K562 (cell line): ENCODE measurements at regions not wholly inside any gene's neighbourhood (a gene's known extent, or its start where the extent isn't known, plus 50 kb on each side); places are given as distances from the start of the nearest gene placed in this dataset.

Experiments
- BDP1 ChIP-seq: IDR thresholded peaks from 3 replicates; pipeline ENCODE4 v1.6.1; 2011; ENCODE audit not compliant: insufficient read length, insufficient read depth
- MAFK ChIP-seq: IDR thresholded peaks from 2 replicates; pipeline ENCODE4 v1.6.1; 2011; ENCODE audit warnings: low read length, improper control_type of control experiment
- MYC ChIP-seq, 2 experiments: fragments of 250-450 bp in 1 of 2; sonication (Bioruptor Pico) in 1 of 2; IDR thresholded peaks; 2 replicates each; pipeline versions ENCODE4 v1.5.1 to v1.6.1; 2012 to 2021; ENCODE audit warnings: low read depth in 2 of 2, borderline replicate concordance in 1 of 2, improper control_type of control experiment in 1 of 2, low read length in 1 of 2, mild to moderate bottlenecking in 1 of 2, moderate library complexity in 1 of 2
- NFRKB ChIP-seq: fragments of 450-650 bp; IDR thresholded peaks from 2 replicates; pipeline ENCODE4 v1.6.1; 2016; ENCODE audit warnings: low read depth
- OTX1 ChIP-seq: fragments of 450-650 bp; formaldehyde crosslinking; IDR thresholded peaks from 2 replicates; pipeline ENCODE4 v1.4.0; 2022; ENCODE audit warnings: mild to moderate bottlenecking
- PTBP1 ChIP-seq: fragments of 200-400 bp; formaldehyde crosslinking; IDR thresholded peaks from 2 replicates; pipeline ENCODE4 v1.6.1; 2017; ENCODE audit warnings: low read depth, low read length
- RNF2 ChIP-seq: sonication (generic); IDR thresholded peaks from 2 replicates; pipeline ENCODE4 v1.6.1; 2016
- TSC22D4 ChIP-seq: fragments of 450-650 bp; IDR thresholded peaks from 2 replicates; pipeline ENCODE4 v1.6.1; 2016; ENCODE audit warnings: missing genetic modification characterization, missing biosample characterization, control low read depth
- XRCC5 ChIP-seq: fragments of 200-400 bp; formaldehyde crosslinking; IDR thresholded peaks from 2 replicates; pipeline ENCODE4 v1.6.1; 2017; ENCODE audit warnings: low read depth, mild to moderate bottlenecking, low read length
- TF ChIP-seq, protein P1 (sequence below): fragments of 200-600 bp; sonication (generic); IDR thresholded peaks from one replicate; pipeline ENCODE4 v1.6.1; 2012; ENCODE audit warnings: mild to moderate bottlenecking, low read depth, low read length, inconsistent platforms
- TF ChIP-seq, protein P2 (sequence below): sonication (generic); formaldehyde crosslinking; IDR thresholded peaks from 2 replicates; pipeline ENCODE4 v1.8.0; 2022; ENCODE audit warnings: mild to moderate bottlenecking, missing genetic modification reagents
- TF ChIP-seq, protein P3 (sequence below): fragments of 250-450 bp; sonication (Bioruptor Pico); IDR thresholded peaks from 2 replicates; pipeline ENCODE4 v1.5.0; 2020; ENCODE audit warnings: mild to moderate bottlenecking
- TF ChIP-seq, protein P4 (sequence below), 2 experiments: fragments of 200-800 bp in 1 of 2; sonication (Bioruptor generic) in 1 of 2; sonication (generic) in 1 of 2; formaldehyde crosslinking in 1 of 2; IDR thresholded peaks in 1 of 2; conservative IDR thresholded peaks in 1 of 2; 2 replicates each; pipeline versions ENCODE4 v1.5.0 to v1.6.1; 2016 to 2020; ENCODE audit warnings: missing compliant biosample characterization in 1 of 2, missing genetic modification characterization in 1 of 2, missing genetic modification reagents in 1 of 2

DNA sequence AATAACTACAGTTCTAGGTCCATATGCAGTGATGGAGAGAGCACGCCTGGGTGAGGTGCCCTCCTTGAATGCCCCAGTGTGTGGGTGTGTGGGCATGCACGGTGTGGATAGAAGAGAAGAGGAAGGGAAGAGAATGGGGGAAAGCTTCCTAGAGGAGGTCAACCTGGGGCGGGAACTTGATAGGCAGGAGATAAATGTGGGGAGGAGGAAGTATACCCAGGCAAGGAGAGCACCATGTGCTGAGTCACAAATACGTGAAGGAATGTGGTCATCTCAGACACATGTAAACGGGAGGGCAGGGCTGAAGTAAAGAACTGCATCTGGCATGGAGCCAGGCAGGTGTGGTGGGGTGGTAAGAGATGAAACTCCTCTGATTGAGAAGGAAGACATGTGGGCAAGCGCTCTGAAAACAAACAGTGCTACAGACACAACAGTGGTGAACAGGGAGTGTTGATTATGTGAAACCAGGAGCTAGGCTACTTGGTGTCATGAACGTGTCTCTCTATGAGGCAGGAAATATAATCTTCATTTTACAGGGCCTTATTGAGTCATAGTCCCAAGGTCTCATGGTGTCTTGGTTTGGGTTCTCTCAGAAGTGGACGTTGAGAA is 61.5 kb upstream of the EED start (continued):
- TF ChIP-seq, protein P1, sequence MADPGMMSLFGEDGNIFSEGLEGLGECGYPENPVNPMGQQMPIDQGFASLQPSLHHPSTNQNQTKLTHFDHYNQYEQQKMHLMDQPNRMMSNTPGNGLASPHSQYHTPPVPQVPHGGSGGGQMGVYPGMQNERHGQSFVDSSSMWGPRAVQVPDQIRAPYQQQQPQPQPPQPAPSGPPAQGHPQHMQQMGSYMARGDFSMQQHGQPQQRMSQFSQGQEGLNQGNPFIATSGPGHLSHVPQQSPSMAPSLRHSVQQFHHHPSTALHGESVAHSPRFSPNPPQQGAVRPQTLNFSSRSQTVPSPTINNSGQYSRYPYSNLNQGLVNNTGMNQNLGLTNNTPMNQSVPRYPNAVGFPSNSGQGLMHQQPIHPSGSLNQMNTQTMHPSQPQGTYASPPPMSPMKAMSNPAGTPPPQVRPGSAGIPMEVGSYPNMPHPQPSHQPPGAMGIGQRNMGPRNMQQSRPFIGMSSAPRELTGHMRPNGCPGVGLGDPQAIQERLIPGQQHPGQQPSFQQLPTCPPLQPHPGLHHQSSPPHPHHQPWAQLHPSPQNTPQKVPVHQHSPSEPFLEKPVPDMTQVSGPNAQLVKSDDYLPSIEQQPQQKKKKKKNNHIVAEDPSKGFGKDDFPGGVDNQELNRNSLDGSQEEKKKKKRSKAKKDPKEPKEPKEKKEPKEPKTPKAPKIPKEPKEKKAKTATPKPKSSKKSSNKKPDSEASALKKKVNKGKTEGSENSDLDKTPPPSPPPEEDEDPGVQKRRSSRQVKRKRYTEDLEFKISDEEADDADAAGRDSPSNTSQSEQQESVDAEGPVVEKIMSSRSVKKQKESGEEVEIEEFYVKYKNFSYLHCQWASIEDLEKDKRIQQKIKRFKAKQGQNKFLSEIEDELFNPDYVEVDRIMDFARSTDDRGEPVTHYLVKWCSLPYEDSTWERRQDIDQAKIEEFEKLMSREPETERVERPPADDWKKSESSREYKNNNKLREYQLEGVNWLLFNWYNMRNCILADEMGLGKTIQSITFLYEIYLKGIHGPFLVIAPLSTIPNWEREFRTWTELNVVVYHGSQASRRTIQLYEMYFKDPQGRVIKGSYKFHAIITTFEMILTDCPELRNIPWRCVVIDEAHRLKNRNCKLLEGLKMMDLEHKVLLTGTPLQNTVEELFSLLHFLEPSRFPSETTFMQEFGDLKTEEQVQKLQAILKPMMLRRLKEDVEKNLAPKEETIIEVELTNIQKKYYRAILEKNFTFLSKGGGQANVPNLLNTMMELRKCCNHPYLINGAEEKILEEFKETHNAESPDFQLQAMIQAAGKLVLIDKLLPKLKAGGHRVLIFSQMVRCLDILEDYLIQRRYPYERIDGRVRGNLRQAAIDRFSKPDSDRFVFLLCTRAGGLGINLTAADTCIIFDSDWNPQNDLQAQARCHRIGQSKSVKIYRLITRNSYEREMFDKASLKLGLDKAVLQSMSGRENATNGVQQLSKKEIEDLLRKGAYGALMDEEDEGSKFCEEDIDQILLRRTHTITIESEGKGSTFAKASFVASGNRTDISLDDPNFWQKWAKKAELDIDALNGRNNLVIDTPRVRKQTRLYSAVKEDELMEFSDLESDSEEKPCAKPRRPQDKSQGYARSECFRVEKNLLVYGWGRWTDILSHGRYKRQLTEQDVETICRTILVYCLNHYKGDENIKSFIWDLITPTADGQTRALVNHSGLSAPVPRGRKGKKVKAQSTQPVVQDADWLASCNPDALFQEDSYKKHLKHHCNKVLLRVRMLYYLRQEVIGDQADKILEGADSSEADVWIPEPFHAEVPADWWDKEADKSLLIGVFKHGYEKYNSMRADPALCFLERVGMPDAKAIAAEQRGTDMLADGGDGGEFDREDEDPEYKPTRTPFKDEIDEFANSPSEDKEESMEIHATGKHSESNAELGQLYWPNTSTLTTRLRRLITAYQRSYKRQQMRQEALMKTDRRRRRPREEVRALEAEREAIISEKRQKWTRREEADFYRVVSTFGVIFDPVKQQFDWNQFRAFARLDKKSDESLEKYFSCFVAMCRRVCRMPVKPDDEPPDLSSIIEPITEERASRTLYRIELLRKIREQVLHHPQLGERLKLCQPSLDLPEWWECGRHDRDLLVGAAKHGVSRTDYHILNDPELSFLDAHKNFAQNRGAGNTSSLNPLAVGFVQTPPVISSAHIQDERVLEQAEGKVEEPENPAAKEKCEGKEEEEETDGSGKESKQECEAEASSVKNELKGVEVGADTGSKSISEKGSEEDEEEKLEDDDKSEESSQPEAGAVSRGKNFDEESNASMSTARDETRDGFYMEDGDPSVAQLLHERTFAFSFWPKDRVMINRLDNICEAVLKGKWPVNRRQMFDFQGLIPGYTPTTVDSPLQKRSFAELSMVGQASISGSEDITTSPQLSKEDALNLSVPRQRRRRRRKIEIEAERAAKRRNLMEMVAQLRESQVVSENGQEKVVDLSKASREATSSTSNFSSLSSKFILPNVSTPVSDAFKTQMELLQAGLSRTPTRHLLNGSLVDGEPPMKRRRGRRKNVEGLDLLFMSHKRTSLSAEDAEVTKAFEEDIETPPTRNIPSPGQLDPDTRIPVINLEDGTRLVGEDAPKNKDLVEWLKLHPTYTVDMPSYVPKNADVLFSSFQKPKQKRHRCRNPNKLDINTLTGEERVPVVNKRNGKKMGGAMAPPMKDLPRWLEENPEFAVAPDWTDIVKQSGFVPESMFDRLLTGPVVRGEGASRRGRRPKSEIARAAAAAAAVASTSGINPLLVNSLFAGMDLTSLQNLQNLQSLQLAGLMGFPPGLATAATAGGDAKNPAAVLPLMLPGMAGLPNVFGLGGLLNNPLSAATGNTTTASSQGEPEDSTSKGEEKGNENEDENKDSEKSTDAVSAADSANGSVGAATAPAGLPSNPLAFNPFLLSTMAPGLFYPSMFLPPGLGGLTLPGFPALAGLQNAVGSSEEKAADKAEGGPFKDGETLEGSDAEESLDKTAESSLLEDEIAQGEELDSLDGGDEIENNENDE: no peak
- TF ChIP-seq BDP1 (no peak), TSC22D4 (no peak), NFRKB (peak; percentile 89; the same call in 1 of the 2 replicates), MAFK (peak; percentile 82), RNF2 (peak; percentile 75), MYC (IDR thresholded peaks at IDR 0.05; ENCODE audit: low read depth, low read length) (peak; percentile 91), MYC (CRISPR knock-in tag; IDR thresholded peaks at IDR 0.05; ENCODE audit: borderline replicate concordance, low read depth) (no peak), PTBP1 (no peak), XRCC5 (no peak), OTX1 (CRISPR knock-in tag) (peak; percentile 80)
- TF ChIP-seq, protein P2, sequence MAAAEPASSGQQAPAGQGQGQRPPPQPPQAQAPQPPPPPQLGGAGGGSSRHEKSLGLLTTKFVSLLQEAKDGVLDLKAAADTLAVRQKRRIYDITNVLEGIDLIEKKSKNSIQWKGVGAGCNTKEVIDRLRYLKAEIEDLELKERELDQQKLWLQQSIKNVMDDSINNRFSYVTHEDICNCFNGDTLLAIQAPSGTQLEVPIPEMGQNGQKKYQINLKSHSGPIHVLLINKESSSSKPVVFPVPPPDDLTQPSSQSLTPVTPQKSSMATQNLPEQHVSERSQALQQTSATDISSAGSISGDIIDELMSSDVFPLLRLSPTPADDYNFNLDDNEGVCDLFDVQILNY (CRISPR knock-in tag): no peak
- TF ChIP-seq, protein P3, sequence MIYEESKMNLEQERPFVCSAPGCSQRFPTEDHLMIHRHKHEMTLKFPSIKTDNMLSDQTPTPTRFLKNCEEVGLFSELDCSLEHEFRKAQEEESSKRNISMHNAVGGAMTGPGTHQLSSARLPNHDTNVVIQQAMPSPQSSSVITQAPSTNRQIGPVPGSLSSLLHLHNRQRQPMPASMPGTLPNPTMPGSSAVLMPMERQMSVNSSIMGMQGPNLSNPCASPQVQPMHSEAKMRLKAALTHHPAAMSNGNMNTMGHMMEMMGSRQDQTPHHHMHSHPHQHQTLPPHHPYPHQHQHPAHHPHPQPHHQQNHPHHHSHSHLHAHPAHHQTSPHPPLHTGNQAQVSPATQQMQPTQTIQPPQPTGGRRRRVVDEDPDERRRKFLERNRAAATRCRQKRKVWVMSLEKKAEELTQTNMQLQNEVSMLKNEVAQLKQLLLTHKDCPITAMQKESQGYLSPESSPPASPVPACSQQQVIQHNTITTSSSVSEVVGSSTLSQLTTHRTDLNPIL: no peak
- TF ChIP-seq, protein P4, sequence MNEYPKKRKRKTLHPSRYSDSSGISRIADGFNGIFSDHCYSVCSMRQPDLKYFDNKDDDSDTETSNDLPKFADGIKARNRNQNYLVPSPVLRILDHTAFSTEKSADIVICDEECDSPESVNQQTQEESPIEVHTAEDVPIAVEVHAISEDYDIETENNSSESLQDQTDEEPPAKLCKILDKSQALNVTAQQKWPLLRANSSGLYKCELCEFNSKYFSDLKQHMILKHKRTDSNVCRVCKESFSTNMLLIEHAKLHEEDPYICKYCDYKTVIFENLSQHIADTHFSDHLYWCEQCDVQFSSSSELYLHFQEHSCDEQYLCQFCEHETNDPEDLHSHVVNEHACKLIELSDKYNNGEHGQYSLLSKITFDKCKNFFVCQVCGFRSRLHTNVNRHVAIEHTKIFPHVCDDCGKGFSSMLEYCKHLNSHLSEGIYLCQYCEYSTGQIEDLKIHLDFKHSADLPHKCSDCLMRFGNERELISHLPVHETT (CRISPR knock-in tag; conservative IDR thresholded peaks at IDR 0.05 in 1 of 2, IDR thresholded peaks at IDR 0.05 in 1 of 2): no peak; a peak in 2 of 4 replicates
